ENCODE measurements at regions not wholly inside any gene's neighbourhood (a gene's known extent, or its start where the extent isn't known, plus 50 kb on each side); places are given as distances from the start of the nearest gene placed in this dataset.

DNA sequence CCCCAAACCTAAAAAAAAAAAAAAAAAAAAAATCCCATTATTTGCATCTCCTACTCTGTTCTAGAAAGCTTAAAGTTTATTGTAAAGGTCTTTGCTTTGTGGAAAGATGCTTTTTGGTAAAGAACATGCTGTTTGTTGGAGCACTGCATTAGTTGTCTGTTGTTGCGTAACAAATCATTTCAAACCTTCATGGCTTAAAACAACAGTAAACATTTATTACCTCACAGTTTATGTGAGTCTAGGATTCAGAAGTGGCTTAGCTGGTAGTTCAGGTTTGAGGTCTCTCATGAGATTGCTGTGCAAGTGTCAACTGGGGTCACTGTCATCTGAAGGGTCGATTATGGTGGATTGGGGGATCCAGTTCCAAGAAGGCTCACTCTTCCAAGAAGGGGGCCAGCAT is 155.2 kb upstream of the ZFP64 start:
- TF ChIP-seq, protein P1, sequence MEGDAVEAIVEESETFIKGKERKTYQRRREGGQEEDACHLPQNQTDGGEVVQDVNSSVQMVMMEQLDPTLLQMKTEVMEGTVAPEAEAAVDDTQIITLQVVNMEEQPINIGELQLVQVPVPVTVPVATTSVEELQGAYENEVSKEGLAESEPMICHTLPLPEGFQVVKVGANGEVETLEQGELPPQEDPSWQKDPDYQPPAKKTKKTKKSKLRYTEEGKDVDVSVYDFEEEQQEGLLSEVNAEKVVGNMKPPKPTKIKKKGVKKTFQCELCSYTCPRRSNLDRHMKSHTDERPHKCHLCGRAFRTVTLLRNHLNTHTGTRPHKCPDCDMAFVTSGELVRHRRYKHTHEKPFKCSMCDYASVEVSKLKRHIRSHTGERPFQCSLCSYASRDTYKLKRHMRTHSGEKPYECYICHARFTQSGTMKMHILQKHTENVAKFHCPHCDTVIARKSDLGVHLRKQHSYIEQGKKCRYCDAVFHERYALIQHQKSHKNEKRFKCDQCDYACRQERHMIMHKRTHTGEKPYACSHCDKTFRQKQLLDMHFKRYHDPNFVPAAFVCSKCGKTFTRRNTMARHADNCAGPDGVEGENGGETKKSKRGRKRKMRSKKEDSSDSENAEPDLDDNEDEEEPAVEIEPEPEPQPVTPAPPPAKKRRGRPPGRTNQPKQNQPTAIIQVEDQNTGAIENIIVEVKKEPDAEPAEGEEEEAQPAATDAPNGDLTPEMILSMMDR (IDR thresholded peaks at IDR 0.05), result no peak
- no peak for TF ChIP-seq POLR2A (IDR thresholded peaks at IDR 0.05)
- no peak for TF ChIP-seq EP300 (IDR thresholded peaks at IDR 0.05)
